Islet precursor cell (in vitro differentiated cells): ENCODE measurements at regions not wholly inside any gene's neighbourhood (a gene's known extent, or its start where the extent isn't known, plus 50 kb on each side); places are given as distances from the start of the nearest gene placed in this dataset.
"Not testable (repeated sequence)": the region's sequence is repeated elsewhere in the genome, so short reads cannot be mapped to it uniquely, and the experiment has no call there.

ENCODE experiments used
- DNase-seq: peaks from one replicate; pipeline ENCODE4 v3.0.0-alpha.2; 2018

DNA sequence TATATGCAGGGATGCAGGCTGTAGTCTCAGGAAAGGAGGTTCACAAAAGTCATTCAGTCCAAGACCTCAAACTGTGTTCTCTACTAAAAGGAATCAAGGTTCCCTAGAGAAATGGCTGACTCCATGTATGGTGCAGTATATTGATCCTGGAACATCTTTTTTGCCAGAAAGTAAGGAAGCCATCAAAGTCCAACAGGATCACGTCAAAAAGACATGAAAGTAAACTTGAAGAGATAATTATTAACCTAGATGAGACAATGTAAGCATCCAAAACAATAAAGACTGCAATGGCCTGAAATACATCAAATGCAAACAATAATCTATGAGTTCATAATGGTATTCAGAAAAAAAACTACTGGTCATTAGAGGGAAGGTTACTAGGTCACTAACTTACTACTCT lies 115.6 kb upstream of the FABP2 start:
- DNase-seq = not testable (repeated sequence)

DNA sequence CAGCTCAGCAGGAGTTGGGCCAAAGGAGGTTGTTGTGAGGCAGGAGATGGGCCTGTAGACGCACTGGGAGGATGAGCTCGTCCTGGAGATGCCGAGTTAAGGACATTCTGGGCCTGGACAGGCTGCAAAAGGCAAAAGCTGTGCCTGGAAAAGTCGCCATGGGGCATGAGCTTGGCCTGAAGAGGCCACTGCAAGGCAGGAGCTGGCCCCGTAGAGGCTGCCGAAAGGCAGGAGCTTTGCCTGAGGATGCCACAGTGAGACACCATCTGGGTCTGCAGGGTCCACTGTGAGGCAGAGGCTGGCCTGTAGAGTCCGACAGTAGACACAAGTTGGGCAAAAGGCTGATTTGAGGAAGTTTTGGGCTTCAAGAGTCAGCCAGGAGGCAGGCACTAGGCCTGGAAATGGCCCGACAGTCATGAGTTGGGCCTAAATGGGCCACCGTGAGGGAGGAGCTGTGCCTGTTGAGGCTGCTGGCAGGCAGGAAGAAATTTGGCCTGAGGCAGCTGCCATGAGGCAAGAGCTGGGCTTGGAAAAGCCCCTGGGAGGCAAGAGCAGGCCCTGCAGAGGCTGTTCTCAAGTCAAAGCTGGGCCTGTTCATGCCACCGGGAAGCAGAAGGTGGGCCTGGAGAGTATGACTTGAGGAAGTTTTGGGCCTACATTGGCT lies 86.8 kb upstream of the FABP2 start:
- not testable (repeated sequence) for DNase-seq

DNA sequence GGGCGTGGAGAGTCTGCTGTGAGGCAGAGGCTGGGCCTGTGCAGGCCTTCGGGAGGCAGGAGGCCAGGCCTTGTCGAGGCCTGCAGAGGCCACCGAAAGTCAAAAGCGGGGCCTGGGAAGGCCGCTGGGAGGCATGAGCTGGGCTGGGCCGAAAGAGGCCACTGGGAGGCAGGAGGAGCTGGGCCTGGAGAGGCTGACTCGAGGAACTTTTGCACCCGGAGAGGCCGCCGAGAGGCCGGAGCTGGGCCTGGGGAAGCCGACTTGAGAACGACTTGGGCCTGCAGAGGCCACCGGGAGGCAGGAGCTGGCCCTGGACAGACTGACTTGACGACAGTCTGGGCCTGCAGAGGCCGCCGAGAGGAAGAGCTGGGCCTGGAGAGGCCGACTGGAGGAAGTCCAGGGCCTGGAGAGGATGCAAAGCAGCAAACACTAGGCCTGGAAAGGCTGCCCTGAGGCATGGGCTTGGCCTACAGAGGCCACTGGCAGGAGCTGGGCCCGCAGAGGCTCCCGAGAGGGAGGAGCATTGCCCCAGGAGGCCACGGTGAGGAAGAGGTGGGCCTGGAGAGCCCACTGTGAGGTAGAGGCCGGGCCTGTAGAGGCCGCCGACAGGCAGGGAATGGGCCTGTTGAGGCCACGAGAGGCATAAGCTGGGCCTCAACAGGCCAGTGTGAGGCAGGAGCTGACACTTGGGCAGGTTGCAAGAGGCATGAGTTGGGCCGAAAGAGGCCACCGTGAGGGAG lies 85.0 kb upstream of the FABP2 start:
- DNase-seq = not testable (repeated sequence)

DNA sequence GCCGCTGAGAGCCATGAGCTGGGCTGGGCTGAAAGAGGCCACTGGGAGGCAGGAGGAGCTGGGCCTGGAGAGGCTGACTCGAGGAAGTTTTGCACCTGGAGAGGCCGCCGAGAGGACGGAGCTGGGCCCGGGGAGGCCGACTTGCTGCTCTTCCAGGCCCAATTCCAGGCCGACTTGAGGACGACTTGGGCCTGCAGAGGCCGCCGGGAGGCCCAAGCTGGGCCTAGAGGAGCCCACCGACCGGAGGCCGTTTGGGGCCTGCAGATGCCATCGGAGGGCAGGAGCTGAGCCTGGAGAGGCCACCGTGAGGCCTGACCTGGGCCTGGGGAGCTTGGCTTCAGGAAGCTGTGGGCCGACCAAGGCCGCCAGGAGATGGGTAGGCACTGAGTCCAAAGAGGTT lies 84.1 kb upstream of the FABP2 start:
- DNase-seq = not testable (repeated sequence)

DNA sequence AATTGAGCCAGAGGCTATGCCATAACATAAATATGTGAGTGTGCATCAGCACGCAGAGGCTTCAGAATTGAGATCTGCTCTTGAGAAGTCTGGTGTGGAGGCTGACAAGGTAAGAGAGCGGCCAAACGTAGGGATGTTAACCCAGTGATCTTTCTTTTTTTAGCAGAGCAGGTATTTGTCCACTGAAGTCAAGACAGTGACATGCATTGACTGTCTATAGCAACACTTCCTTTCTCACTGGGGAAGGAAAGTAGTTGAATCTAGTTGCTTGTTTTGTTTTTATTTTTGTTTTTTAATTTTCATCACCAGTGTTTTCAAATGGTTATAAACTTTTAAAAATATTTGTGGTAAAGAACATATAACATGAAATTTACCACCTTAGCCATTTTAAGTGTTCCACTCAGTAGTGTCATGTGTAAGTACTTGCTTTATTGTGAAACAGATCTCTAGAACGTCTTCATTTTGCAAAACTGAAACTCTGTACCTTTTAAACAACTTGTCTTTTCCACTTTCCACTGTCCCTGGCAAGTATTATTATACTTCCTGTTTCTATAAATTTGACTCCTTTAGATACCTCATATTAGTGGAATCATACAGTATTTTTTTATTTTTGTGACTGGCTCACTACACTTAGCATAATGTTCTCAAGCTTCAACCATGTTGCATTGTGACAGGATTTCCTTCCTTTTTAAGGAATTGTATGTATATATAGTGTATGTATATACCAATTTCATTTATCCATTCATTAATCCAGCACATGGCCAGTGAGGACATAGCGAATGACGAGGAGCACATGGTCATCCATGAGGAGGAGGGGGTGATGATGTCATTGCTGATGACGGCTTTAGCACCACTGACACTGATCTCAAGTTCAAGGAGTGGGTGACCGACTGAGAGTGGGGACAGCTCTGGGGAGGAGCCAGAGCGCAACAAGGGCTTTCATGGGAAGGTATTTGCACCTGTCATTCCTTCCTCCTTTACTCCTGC lies 80.7 kb upstream of the FABP2 start:
- not testable (repeated sequence) for DNase-seq

DNA sequence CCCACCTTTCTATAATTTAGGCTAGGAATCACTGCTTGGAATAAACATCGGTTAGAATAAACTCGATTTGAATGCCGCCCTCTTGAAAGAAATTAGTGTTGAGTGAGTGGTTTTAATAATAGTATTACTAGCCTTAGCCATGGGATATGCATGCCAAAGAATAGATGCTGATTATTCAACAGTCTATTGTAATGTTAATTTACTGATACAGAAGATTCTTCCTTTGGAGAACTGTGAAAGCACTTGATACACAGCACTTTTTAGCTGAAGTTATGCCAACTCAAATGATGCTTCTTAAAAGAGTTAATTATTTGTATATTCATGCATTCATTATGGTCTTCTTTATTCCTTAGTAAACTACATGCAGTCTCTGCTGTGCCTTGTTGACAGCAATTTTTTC lies 73.8 kb upstream of the FABP2 start:
- DNase-seq = not testable (repeated sequence)

GRCh38 chr4:119394826-119395225 lies 72.9 kb upstream of the FABP2 start:
- peak; percentile 51 for DNase-seq

DNA sequence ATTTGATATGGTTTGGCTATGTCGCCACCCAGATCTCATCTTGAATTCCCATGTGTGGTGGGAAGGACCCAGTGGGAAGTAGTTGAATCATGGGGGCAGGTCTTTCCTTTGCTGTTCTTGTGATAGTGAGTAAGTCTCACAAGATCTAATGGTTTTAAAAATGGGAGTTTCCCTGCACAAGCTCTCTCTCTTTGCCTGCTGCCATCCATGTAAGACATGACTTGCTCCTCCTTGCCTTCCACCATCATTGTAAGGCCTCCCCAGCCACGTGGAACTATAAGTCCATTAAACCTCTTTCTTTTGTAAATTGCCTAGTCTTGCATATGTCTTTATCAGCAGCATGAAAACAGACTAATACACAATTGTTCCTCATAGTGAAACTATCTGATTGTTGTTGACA lies 66.9 kb upstream of the FABP2 start:
- not testable (repeated sequence) for DNase-seq

GRCh38 chr4:119374616-119375015 lies 52.7 kb upstream of the FABP2 start:
- DNase-seq = not testable (repeated sequence)

- not testable (repeated sequence) for DNase-seq
Measured at GRCh38 chr4:119372316-119373062, 50.6 kb upstream of the FABP2 start.
